ENCODE measurements at regions not wholly inside any gene's neighbourhood (a gene's known extent, or its start where the extent isn't known, plus 50 kb on each side); places are given as distances from the start of the nearest gene placed in this dataset.
A peak's percentile ranks its signal among the peaks of the same experiment; 100 is the strongest.

GRCh38 chr3:150255413-150255812 is 152.7 kb upstream of the TSC22D2 start:
- H4K20me1 ChIP-seq (ENCODE audit: insufficient read depth, low read length) = no peaks in the 10 kb centered on the region
- CTCF ChIA-PET = no interaction called here
- POLR2A ChIA-PET (ENCODE audit: unreplicated experiment) = no interaction called here
- H3K4me3 ChIP-seq (ENCODE audit: insufficient read depth, low read depth, low read length) = no peak overlapping the region
- ATAC-seq (ENCODE audit: low read depth) (no peak), DNase-seq (no peak)
- H2AK5ac ChIP-seq (ENCODE audit: low read depth, low read length) = peak overlapping the region; percentile 43; the same call in 1 of the 2 replicates
- no TSS peak for BruUV-seq (replicated peaks)
- H3K56ac ChIP-seq (ENCODE audit: extremely low read depth, insufficient read depth, low read length) = no peak overlapping the region
- H3K79me1 ChIP-seq (ENCODE audit: low read depth in 1 of 2, low read length in 2 of 2) = peaks cover 0 to 5% of the 10 kb centered on the region in 2 experiments; a peak in 2 of 4 replicates
- peak overlapping the region; percentile 5; the same call in 1 of the 2 replicates for H4K5ac ChIP-seq (ENCODE audit: low read depth, low read length)
- TF ChIP-seq MXI1 (IDR thresholded peaks at IDR 0.05; ENCODE audit: borderline replicate concordance, low read depth, low read length) = no peak
- TF ChIP-seq POLR2A (IDR thresholded peaks at IDR 0.05; ENCODE audit: low read depth, low read length) = no peak
- TF ChIP-seq RCOR1 (IDR thresholded peaks at IDR 0.05; ENCODE audit: insufficient replicate concordance, low read length) = no peak
- TF ChIP-seq SMC3 (IDR thresholded peaks at IDR 0.05; ENCODE audit: low read depth, low read length) = no peak
- no peak for TF ChIP-seq USF2 (IDR thresholded peaks at IDR 0.05; ENCODE audit: low read depth, low read length)
- TF ChIP-seq CTCF (conservative IDR thresholded peaks at IDR 0.05; ENCODE audit: low read depth, low read length) = no peak
- TF ChIP-seq FOS (IDR thresholded peaks at IDR 0.05; ENCODE audit: low read depth, low read length) = no peak
- TF ChIP-seq, protein P1, sequence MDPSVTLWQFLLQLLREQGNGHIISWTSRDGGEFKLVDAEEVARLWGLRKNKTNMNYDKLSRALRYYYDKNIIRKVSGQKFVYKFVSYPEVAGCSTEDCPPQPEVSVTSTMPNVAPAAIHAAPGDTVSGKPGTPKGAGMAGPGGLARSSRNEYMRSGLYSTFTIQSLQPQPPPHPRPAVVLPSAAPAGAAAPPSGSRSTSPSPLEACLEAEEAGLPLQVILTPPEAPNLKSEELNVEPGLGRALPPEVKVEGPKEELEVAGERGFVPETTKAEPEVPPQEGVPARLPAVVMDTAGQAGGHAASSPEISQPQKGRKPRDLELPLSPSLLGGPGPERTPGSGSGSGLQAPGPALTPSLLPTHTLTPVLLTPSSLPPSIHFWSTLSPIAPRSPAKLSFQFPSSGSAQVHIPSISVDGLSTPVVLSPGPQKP (IDR thresholded peaks at IDR 0.05; ENCODE audit: borderline replicate concordance, low read depth, low read length) = no peak
- TF ChIP-seq RFX5 (IDR thresholded peaks at IDR 0.05; ENCODE audit: low read depth, low read length) = no peak
- TF ChIP-seq CHD1 (IDR thresholded peaks at IDR 0.05; ENCODE audit: low read depth, low read length) = no peak
- TF ChIP-seq MAFK (IDR thresholded peaks at IDR 0.05; ENCODE audit: low read depth, low read length) = no peak
- H3K14ac ChIP-seq (replicated peaks; ENCODE audit: low read depth, low read length) = no peak overlapping the region
- peak overlapping the region; percentile 9 for H2AFZ ChIP-seq (replicated peaks; ENCODE audit: low read length, poor library complexity)
- no peak overlapping the region for H3K4me2 ChIP-seq (ENCODE audit: low read depth, low read length)
- peak overlapping the region; percentile 12; the same call in 1 of the 2 replicates for H2BK120ac ChIP-seq (ENCODE audit: low read depth, low read length)
- no peak overlapping the region for H4K91ac ChIP-seq (ENCODE audit: insufficient read depth, low read depth, low read length)
- H3K18ac ChIP-seq (ENCODE audit: low read depth, low read length) = peak overlapping the region; percentile 7; the same call in 1 of the 2 replicates
- H2BK5ac ChIP-seq (ENCODE audit: low read depth, low read length, poor library complexity, severe bottlenecking) = no peak overlapping the region
- H3K9me3 ChIP-seq (ENCODE audit: control insufficient read depth, insufficient read depth, low read length) = no peaks in the 10 kb centered on the region
- H3K4ac ChIP-seq (ENCODE audit: low read depth, low read length) = peak overlapping the region; percentile 4
- no peaks in the 10 kb centered on the region for H3K27me3 ChIP-seq (ENCODE audit: control insufficient read depth, insufficient read depth, low read length)
- no peaks in the 10 kb centered on the region for H3K36me3 ChIP-seq (ENCODE audit: control insufficient read depth, insufficient read depth, low read length)
- H3K9me1 ChIP-seq (ENCODE audit: insufficient read depth, low read length) = peaks cover 8% of the 10 kb centered on the region; the same call in 1 of the 2 replicates
- no peak overlapping the region for H3K27ac ChIP-seq (ENCODE audit: insufficient read depth, low read length)
- in situ Hi-C loops (cut with MboI; ENCODE audit: low sequenced_read_pairs) = no loop called here
- peak overlapping the region; percentile 44; the same call in 1 of the 2 replicates for H3K23ac ChIP-seq (ENCODE audit: low read depth, low read length)
- peak overlapping the region; percentile 9; the same call in 1 of the 2 replicates for H2BK20ac ChIP-seq (ENCODE audit: low read depth, low read length)
- H3K4me1 ChIP-seq (ENCODE audit: control insufficient read depth, insufficient read depth, low read length) = peaks cover 12% of the 10 kb centered on the region
- H2BK15ac ChIP-seq (ENCODE audit: low read depth, low read length) = peak overlapping the region; percentile 32; the same call in 1 of the 3 replicates
- dilution Hi-C loops (cut with HindIII; ENCODE audit: low sequenced_read_pairs, unreplicated experiment) = no loop called here
- H2AK9ac ChIP-seq (replicated peaks; ENCODE audit: low read depth, low read length, poor library complexity) = no peak overlapping the region
- intact Hi-C loops (cut with micrococcal nuclease) = no loop called here
- no peak overlapping the region for H3K9ac ChIP-seq (ENCODE audit: low read depth, low read length)
- WGBS, 2 experiments (ENCODE audit: extremely low coverage in 2 of 2, insufficient read length in 1 of 2) = 75% methylated on average over 2 of the region's 3 CpGs; no CpG with 5 or more reads in 1 of the 2 experiments
- peak overlapping the region in 1 of 2 experiments; percentile 17; a peak in 2 of 4 replicates for H4K8ac ChIP-seq (ENCODE audit: low read depth in 2 of 2, low read length in 2 of 2)

Measured in IMR-90 (cell line).